ENCODE measurements at regions not wholly inside any gene's neighbourhood (a gene's known extent, or its start where the extent isn't known, plus 50 kb on each side); places are given as distances from the start of the nearest gene placed in this dataset.

- DNase-seq (ENCODE audit: low read depth, low spot score): no peak
- CTCF ChIA-PET: no interaction called here
- TF ChIP-seq CTCF (IDR thresholded peaks at IDR 0.05; ENCODE audit: insufficient read depth, low read length, missing control alignments): no peak
- POLR2A ChIA-PET: no interaction called here
- no peak overlapping the region for H3K4me3 ChIP-seq (ENCODE audit: low read depth, low read length)
These were observed 379.5 kb upstream of the TBL1XR1 start for GRCh38 chr3:177576746-177577145.

- POLR2A ChIA-PET: no interaction called here
- CTCF ChIA-PET: no interaction called here
- H3K4me3 ChIP-seq (ENCODE audit: low read depth, low read length): no peak overlapping the region
- no peak for TF ChIP-seq CTCF (IDR thresholded peaks at IDR 0.05; ENCODE audit: insufficient read depth, low read length, missing control alignments)
- no peak for DNase-seq (ENCODE audit: low read depth, low spot score)
These were observed 381.2 kb upstream of the TBL1XR1 start for GRCh38 chr3:177578488-177578887.

- no peak overlapping the region for H3K4me3 ChIP-seq (ENCODE audit: low read depth, low read length)
- no peak for DNase-seq (ENCODE audit: low read depth, low spot score)
- POLR2A ChIA-PET: interaction anchor here (0.6 kb wide), 1 partner anchor 32 kb away, joined by 3 read pairs; no protein-coding TSS in a partner anchor
- no peak for TF ChIP-seq CTCF (IDR thresholded peaks at IDR 0.05; ENCODE audit: insufficient read depth, low read length, missing control alignments)
- CTCF ChIA-PET: no interaction called here
These were observed 382.1 kb upstream of the TBL1XR1 start for GRCh38 chr3:177579419-177579818.

GRCh38 chr3:177580437-177580836, 383.2 kb upstream of the TBL1XR1 start:
- DNase-seq (ENCODE audit: low read depth, low spot score): no peak
- CTCF ChIA-PET: no interaction called here
- TF ChIP-seq CTCF (IDR thresholded peaks at IDR 0.05; ENCODE audit: insufficient read depth, low read length, missing control alignments): no peak
- H3K4me3 ChIP-seq (ENCODE audit: low read depth, low read length): no peak overlapping the region
- POLR2A ChIA-PET: no interaction called here

- ChIA-PET CTCF (interaction anchor here (1.3 kb wide), 1 partner anchor 11 kb away, joined by 3 read pairs; no protein-coding TSS in a partner anchor), POLR2A (no interaction called here)
- no peak for DNase-seq (ENCODE audit: low read depth, low spot score)
- H3K4me3 ChIP-seq (ENCODE audit: low read depth, low read length): no peak overlapping the region
- no peak for TF ChIP-seq CTCF (IDR thresholded peaks at IDR 0.05; ENCODE audit: insufficient read depth, low read length, missing control alignments)
These were observed 388.0 kb upstream of the TBL1XR1 start for GRCh38 chr3:177585271-177585670.

GRCh38 chr3:177589041-177589650, 391.9 kb upstream of the TBL1XR1 start:
- no peak overlapping the region for H3K4me3 ChIP-seq (ENCODE audit: low read depth, low read length)
- ChIA-PET POLR2A (interaction anchor here (0.6 to 1.6 kb wide), 5 partner anchors 121 to 612 kb away, joined by 3 to 4 read pairs (median 4); no protein-coding TSS in a partner anchor), CTCF (no interaction called here)
- TF ChIP-seq CTCF (IDR thresholded peaks at IDR 0.05; ENCODE audit: insufficient read depth, low read length, missing control alignments): no peak
- no peak for DNase-seq (ENCODE audit: low read depth, low spot score)

Data from AG04449 (cell line).